GM18870 (cell line): ENCODE measurements at regions not wholly inside any gene's neighbourhood (a gene's known extent, or its start where the extent isn't known, plus 50 kb on each side); places are given as distances from the start of the nearest gene placed in this dataset.
"Not testable (repeated sequence)": the region's sequence is repeated elsewhere in the genome, so short reads cannot be mapped to it uniquely, and the experiment has no call there.

ENCODE experiments used
- ATAC-seq: cut with Tn5 transposase; IDR thresholded peaks from one replicate; pipeline ENCODE4 v1.9.1; 2021; ENCODE audit warnings: moderate library complexity; ENCODE audit not compliant: unreplicated experiment

- no peak for ATAC-seq
Measured at GRCh38 chr6:169019111-169019510, 234.5 kb downstream of the THBS2 start.

- ATAC-seq = no peak
Measured at GRCh38 chr6:169016758-169017157, 236.9 kb downstream of the THBS2 start.

- no peak for ATAC-seq
Measured at GRCh38 chr6:169014211-169015197, 239.1 kb downstream of the THBS2 start.

GRCh38 chr6:169009628-169010027 lies 244.0 kb downstream of the THBS2 start:
- no peak for ATAC-seq

GRCh38 chr6:169008641-169009257 lies 244.9 kb downstream of the THBS2 start:
- ATAC-seq = no peak

- ATAC-seq = no peak
Measured at GRCh38 chr6:169005166-169005565, 248.5 kb downstream of the THBS2 start.

GRCh38 chr6:169000022-169000421 lies 253.6 kb downstream of the THBS2 start:
- ATAC-seq = no peak

- no peak for ATAC-seq
Measured at GRCh38 chr6:168999392-168999791, 254.3 kb downstream of the THBS2 start.

GRCh38 chr6:168996356-168996625 lies 257.4 kb downstream of the THBS2 start:
- no peak for ATAC-seq

GRCh38 chr6:168995526-168996355 lies 257.9 kb downstream of the THBS2 start:
- no peak for ATAC-seq

GRCh38 chr6:168994956-168995355 lies 258.7 kb downstream of the THBS2 start:
- no peak for ATAC-seq

GRCh38 chr6:168992446-168993144 lies 261.1 kb downstream of the THBS2 start:
- no peak for ATAC-seq

- ATAC-seq = not testable (repeated sequence)
Measured at GRCh38 chr6:168991695-168992094, 262.0 kb downstream of the THBS2 start.

GRCh38 chr6:168990019-168990751 lies 263.5 kb downstream of the THBS2 start:
- no peak for ATAC-seq

GRCh38 chr6:168989421-168989820 lies 264.2 kb downstream of the THBS2 start:
- no peak for ATAC-seq

- no peak for ATAC-seq
Measured at GRCh38 chr6:168988801-168989200, 264.8 kb downstream of the THBS2 start.

GRCh38 chr6:168988280-168988679 lies 265.4 kb downstream of the THBS2 start:
- ATAC-seq = no peak

GRCh38 chr6:168985705-168986104 lies 267.9 kb downstream of the THBS2 start:
- no peak for ATAC-seq

- no peak for ATAC-seq
Measured at GRCh38 chr6:168983925-168984324, 269.7 kb downstream of the THBS2 start.

- no peak for ATAC-seq
Measured at GRCh38 chr6:168981187-168981586, 272.5 kb downstream of the THBS2 start.
